HEK293T (cell line): ENCODE measurements at regions not wholly inside any gene's neighbourhood (a gene's known extent, or its start where the extent isn't known, plus 50 kb on each side); places are given as distances from the start of the nearest gene placed in this dataset.

Experiments used
- CTCF ChIA-PET: fragments of 350-600 bp; formaldehyde crosslinking; extraction: SDS; loops from one replicate; lab custom pipeline; 2021; ENCODE audit warnings: antibody characterized with exemption, inconsistent platforms; lab: Yijun Ruan, JAX
- POLR2A ChIA-PET: fragments of 350-600 bp; formaldehyde crosslinking; extraction: SDS; loops from one replicate; lab custom pipeline; 2020; ENCODE audit warnings: antibody characterized with exemption, inconsistent platforms; lab: Yijun Ruan, JAX
- DNase-seq: peaks from one replicate; pipeline ENCODE4 v3.0.0; 2012; ENCODE audit warnings: mixed read lengths; ENCODE audit errors: extremely low spot score
- ARNT ChIP-seq: fragments of 450-650 bp; IDR thresholded peaks from 2 replicates; pipeline ENCODE4 v1.6.1; 2017; ENCODE audit warnings: mild to moderate bottlenecking
- BHLHE40 ChIP-seq: fragments of 450-650 bp; IDR thresholded peaks from 2 replicates; pipeline ENCODE4 v1.6.1; 2016; ENCODE audit warnings: mild to moderate bottlenecking, moderate library complexity, borderline replicate concordance
- CTBP1 ChIP-seq: fragments of 450-650 bp; IDR thresholded peaks from 2 replicates; pipeline ENCODE4 v1.6.1; 2016; ENCODE audit warnings: borderline replicate concordance
- ELF4 ChIP-seq: fragments of 450-650 bp; IDR thresholded peaks from 2 replicates; pipeline ENCODE4 v1.6.1; 2017; ENCODE audit warnings: antibody characterized with exemption
- FOXA1 ChIP-seq: fragments of 450-650 bp; IDR thresholded peaks from 2 replicates; pipeline ENCODE4 v1.6.1; 2016; ENCODE audit warnings: mild to moderate bottlenecking
- FOXK2 ChIP-seq: fragments of 450-650 bp; IDR thresholded peaks from 2 replicates; pipeline ENCODE4 v1.6.1; 2016; ENCODE audit warnings: mild to moderate bottlenecking
- FOXM1 ChIP-seq: fragments of 450-650 bp; IDR thresholded peaks from 2 replicates; pipeline ENCODE4 v1.6.1; 2017; ENCODE audit warnings: mild to moderate bottlenecking, borderline replicate concordance
- HDGF ChIP-seq: fragments of 450-650 bp; IDR thresholded peaks from 2 replicates; pipeline ENCODE4 v1.6.1; 2017; ENCODE audit warnings: antibody characterized with exemption, borderline replicate concordance
- L3MBTL2 ChIP-seq: fragments of 450-650 bp; conservative IDR thresholded peaks from 2 replicates; pipeline ENCODE4 v1.6.1; 2016; ENCODE audit warnings: mild to moderate bottlenecking
- LEF1 ChIP-seq: fragments of 450-650 bp; IDR thresholded peaks from 2 replicates; pipeline ENCODE4 v1.6.1; 2017; ENCODE audit warnings: mild to moderate bottlenecking, borderline replicate concordance
- NFRKB ChIP-seq: fragments of 450-650 bp; IDR thresholded peaks from 2 replicates; pipeline ENCODE4 v1.6.1; 2016; ENCODE audit warnings: mild to moderate bottlenecking, moderate library complexity
- SP1 ChIP-seq: fragments of 450-650 bp; IDR thresholded peaks from 2 replicates; pipeline ENCODE4 v1.6.1; 2017
- SUZ12 ChIP-seq: fragments of 450-650 bp; IDR thresholded peaks from 2 replicates; pipeline ENCODE4 v1.6.1; 2016; ENCODE audit warnings: mild to moderate bottlenecking
- TARDBP ChIP-seq: fragments of 450-650 bp; IDR thresholded peaks from 2 replicates; pipeline ENCODE4 v1.6.1; 2016
- ZNF384 ChIP-seq: fragments of 450-650 bp; IDR thresholded peaks from 2 replicates; pipeline ENCODE4 v1.6.1; 2016
- TF ChIP-seq, protein P1 (sequence below): fragments of 450-650 bp; IDR thresholded peaks from 2 replicates; pipeline ENCODE4 v1.6.1; 2016

DNA sequence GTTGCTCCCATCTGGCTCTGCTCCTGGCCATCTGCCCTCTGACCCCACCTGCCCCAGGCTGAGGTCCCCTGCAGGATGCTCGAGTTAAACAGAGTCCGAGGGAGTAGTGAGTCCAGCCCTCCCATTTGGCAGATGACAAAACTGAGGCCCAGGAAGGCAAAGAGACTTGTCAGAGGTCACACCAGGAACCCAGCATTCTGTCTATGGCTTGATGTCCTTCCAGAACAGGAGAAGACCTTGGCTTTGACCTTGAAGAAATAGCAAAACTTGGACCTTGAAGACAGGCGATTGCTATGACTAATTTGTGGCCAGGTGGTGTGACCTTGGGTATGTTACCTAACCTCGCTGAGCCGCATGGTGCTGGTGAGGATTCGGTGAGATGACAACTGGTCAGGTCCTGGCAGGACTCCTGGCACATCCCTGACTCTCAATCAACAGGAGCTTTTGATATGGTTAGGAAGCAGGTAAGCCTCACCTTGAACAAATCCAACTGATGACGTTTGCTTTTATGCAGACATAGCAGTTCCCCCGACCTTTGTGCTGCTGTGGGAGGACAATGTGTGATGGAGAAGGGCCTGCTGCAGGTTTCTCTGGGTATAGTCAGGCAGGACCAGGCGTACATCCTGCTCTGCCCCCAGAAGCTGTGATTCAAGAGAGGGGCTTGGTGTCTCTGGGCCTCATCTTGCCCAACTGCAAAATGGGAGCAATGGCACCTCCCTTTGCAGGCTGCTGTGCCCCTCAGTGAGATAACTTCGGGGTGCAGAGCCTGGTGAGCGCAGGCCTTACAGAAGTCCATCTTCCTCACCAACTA lies 198.7 kb downstream of the C9orf50 start:
- TF ChIP-seq HDGF (no peak), L3MBTL2 (no peak), NFRKB (no peak), FOXK2 (no peak), CTBP1 (no peak), FOXM1 (no peak), ARNT (no peak), SUZ12 (no peak), TARDBP (no peak), LEF1 (no peak), BHLHE40 (no peak), SP1 (no peak), FOXA1 (no peak), ZNF384 (no peak), ELF4 (no peak)
- TF ChIP-seq, protein P1, sequence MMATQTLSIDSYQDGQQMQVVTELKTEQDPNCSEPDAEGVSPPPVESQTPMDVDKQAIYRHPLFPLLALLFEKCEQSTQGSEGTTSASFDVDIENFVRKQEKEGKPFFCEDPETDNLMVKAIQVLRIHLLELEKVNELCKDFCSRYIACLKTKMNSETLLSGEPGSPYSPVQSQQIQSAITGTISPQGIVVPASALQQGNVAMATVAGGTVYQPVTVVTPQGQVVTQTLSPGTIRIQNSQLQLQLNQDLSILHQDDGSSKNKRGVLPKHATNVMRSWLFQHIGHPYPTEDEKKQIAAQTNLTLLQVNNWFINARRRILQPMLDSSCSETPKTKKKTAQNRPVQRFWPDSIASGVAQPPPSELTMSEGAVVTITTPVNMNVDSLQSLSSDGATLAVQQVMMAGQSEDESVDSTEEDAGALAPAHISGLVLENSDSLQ: no peak
- ChIA-PET CTCF (no interaction called here), POLR2A (no interaction called here)
- no peak for DNase-seq

DNA sequence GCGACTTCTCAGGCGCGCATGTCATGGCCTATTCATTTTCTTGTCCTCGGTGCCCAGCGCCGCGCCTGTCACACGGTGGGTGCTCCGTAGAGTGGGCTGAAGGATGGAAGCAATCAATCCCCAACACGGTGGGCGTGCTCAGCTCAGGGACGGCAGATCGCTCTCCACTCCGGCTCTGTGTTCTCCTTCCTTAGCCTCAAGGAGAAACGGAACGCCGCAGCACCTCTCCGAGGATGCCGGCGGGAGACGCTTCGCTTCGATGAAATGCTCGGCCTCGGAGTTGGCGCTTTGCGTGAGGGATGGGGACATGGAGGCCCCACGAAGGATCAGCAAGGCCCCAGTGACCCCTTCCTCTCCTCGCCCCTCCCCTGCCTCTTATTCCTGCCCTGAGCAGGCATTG lies 199.5 kb downstream of the C9orf50 start:
- no peak for DNase-seq
- TF ChIP-seq ELF4 (no peak), CTBP1 (no peak), NFRKB (no peak), LEF1 (no peak), ARNT (no peak), L3MBTL2 (no peak), SP1 (no peak), FOXA1 (no peak), FOXM1 (no peak), HDGF (no peak), FOXK2 (no peak), BHLHE40 (no peak), TARDBP (no peak)
- TF ChIP-seq, protein P1: no peak
- ChIA-PET POLR2A (no interaction called here), CTCF (no interaction called here)

DNA sequence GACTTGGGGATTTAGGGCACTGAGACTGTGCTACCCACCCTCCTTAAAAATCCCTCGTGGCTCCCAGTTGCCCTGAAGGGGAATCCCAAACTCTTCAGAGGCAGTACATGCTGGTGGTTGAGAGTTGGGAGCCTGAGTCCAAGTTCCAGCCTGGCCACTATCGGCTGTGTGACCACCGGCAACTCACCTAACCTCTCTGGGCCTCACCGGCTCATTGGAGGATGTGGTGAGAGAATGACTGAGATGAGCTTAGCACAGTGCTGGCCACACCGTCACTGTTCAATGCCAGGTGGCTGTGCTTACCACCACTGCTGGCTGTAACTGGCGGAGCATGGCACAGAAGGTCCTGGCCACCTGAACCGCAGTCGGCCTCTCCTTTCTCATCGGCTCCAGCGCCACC lies 200.2 kb downstream of the C9orf50 start:
- no peak for DNase-seq
- POLR2A ChIA-PET: no interaction called here
- no peak for TF ChIP-seq BHLHE40
- TF ChIP-seq HDGF: no peak
- no peak for TF ChIP-seq ELF4
- no peak for TF ChIP-seq FOXK2
- TF ChIP-seq, protein P1: no peak
- TF ChIP-seq ZNF384: no peak
- no peak for TF ChIP-seq LEF1
- TF ChIP-seq FOXA1: no peak
- no peak for TF ChIP-seq NFRKB
- no peak for TF ChIP-seq TARDBP
- TF ChIP-seq ARNT: no peak
- no peak for TF ChIP-seq FOXM1
- no peak for TF ChIP-seq SUZ12
- CTCF ChIA-PET: no interaction called here

DNA sequence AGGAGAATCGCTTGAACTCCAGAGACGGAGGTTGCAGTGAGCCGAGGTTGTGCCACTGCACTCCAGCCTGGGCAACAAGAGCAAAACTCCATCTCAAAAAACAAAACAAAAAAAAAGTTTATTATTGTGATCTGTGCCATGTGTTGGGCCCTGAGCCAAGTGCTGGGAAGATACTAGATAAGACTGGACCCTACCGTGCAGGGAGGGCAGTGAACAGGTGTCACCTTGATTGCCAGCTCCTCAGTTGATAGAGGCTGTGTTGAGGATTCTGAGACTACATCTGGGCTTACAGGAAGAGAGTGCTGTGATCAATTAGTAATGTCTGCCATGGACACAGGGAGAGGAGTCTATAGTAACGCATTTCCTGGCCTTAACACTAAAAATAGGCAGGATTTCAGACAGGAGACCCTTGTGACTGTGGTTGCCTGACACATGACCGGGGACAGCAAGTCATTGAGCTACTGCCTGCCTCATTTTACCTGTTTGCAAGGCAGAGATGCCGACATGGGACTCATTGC lies 201.5 kb downstream of the C9orf50 start:
- ChIA-PET POLR2A (no interaction called here), CTCF (no interaction called here)
- no peak for DNase-seq
- TF ChIP-seq CTBP1: no peak
- TF ChIP-seq ARNT: no peak
- no peak for TF ChIP-seq LEF1
- no peak for TF ChIP-seq HDGF
- no peak for TF ChIP-seq SP1
- no peak for TF ChIP-seq TARDBP
- no peak for TF ChIP-seq NFRKB
- TF ChIP-seq ELF4: no peak
- TF ChIP-seq SUZ12: no peak
- no peak for TF ChIP-seq BHLHE40
- TF ChIP-seq FOXM1: no peak
- TF ChIP-seq ZNF384: no peak
- no peak for TF ChIP-seq FOXA1
- TF ChIP-seq, protein P1: no peak

DNA sequence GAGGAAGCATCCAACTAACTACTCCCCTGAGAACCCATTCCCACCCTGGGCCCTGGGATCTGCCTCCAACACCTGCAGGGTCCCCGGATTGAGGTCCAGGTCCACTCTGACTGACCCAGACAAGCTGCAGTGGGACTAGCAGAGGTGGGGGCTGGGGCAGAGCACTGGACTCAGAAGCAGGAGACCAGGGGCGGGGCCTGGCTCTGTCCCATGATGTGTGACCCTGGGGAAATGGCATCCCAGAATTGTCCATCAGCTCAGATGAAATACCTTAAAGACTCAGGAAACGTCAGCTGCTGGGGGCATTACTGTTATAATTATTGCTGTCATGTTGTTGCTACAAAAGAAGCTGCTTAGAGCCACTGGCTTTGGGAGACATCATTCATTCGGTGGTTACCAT lies 202.4 kb downstream of the C9orf50 start:
- POLR2A ChIA-PET: interaction anchor here (1.1 kb wide), 1 partner anchor 279 kb away, joined by 3 read pairs; no protein-coding TSS in a partner anchor
- TF ChIP-seq, protein P1: no peak
- CTCF ChIA-PET: no interaction called here
- no peak for DNase-seq
